Lung (tissue), 11 donors: ENCODE measurements at regions not wholly inside any gene's neighbourhood (a gene's known extent, or its start where the extent isn't known, plus 50 kb on each side); places are given as distances from the start of the nearest gene placed in this dataset.

Experiments
- ATAC-seq: fragments of 200-7000 bp; cut with Tn5 transposase; one replicate; pipeline ENCODE4 v1.9.1; 2020; ENCODE audit warnings: moderate number of reproducible peaks; ENCODE audit not compliant: insufficient read depth, low FRiP score
- DNase-seq, 3 donors: peaks; one replicate each; pipeline ENCODE4 v3.0.0-alpha.2; 2013 to 2017
- H3K27ac ChIP-seq, 2 donors: one replicate each; pipeline ENCODE4 v1.5.1; 2013; ENCODE audit warnings: mild to moderate bottlenecking in 2 of 2, moderate library complexity in 2 of 2, control low read depth in 1 of 2, inconsistent platforms in 1 of 2, low read depth in 1 of 2, low read length in 1 of 2
- H3K27me3 ChIP-seq, 3 donors: one replicate each; pipeline ENCODE4 v1.5.1; 2013; ENCODE audit warnings: low read length in 2 of 3; ENCODE audit not compliant: control insufficient read depth in 3 of 3, insufficient read depth in 3 of 3
- H3K36me3 ChIP-seq, 4 donors: one replicate each; pipeline ENCODE4 v1.5.1; 2013; ENCODE audit warnings: low read length in 4 of 4, mild to moderate bottlenecking in 1 of 4, moderate library complexity in 1 of 4; ENCODE audit not compliant: control insufficient read depth in 4 of 4, insufficient read depth in 4 of 4
- H3K4me1 ChIP-seq, 5 donors: one replicate each; pipeline ENCODE4 v1.5.1; 2013; ENCODE audit warnings: low read length in 5 of 5, mild to moderate bottlenecking in 2 of 5, moderate library complexity in 1 of 5; ENCODE audit not compliant: control insufficient read depth in 5 of 5, insufficient read depth in 5 of 5
- H3K4me3 ChIP-seq: one replicate; pipeline ENCODE4 v1.5.1; 2013; ENCODE audit warnings: mild to moderate bottlenecking, control low read depth, moderate library complexity
- H3K9ac ChIP-seq, 2 donors: one replicate each; pipeline ENCODE4 v1.5.1; 2013; ENCODE audit warnings: low read length in 2 of 2, control low read depth in 1 of 2; ENCODE audit not compliant: insufficient read depth in 1 of 2
- H3K9me3 ChIP-seq, 4 donors: one replicate each; pipeline ENCODE4 v1.5.1; 2013; ENCODE audit warnings: low read length in 3 of 4, mild to moderate bottlenecking in 1 of 4, moderate library complexity in 1 of 4; ENCODE audit not compliant: control insufficient read depth in 4 of 4, insufficient read depth in 3 of 4
- WGBS, 2 donors: extraction: QIAGEN DNeasy Blood & Tissue Kit; methylation state at CpG; one replicate each; pipeline ENCODE4 v1.1.7; 2013; 5-methylcytosine and 5-hydroxymethylcytosine counted together
- TF ChIP-seq, protein P1 (sequence below): IDR thresholded peaks from 2 replicates; pipeline ENCODE4 v1.5.1; 2012; ENCODE audit warnings: mild to moderate bottlenecking; ENCODE audit errors: control extremely low read depth, extremely low read depth
- donor health status: control.
- donor health status: control.
- donor health status: Bipolar disorder and iron deficiency.
- donor health status: healthy.
- donor health status: DM: yes; HTN: yes; CAD: no.

DNA sequence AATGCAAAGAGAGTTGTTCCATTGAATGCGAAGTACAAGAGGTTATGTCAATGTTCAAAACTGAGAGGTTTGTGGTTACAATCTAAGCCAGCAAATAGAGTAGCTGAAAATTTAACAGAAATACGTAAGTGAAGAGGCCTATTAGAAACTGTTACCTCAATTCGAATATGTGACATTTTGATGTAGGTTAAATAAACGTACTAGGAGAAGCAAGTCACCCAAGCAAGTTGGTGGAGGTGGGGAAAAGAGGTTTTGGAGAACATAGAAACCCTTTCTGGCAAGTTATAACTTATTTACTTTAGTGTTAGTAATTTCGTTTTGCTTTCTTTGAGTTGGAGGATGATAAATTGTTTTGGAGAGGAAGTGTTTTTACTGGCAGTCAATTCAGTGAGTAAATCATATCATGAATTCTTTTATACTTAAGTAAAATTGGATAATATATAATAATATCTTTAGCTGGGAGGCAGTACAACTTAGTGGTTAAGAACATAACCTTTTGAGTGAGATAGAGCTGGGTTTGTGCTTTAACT lies 91.2 kb upstream of the NAALADL2 start:
- H3K36me3 ChIP-seq = no peaks in the 10 kb centered on the region
- peaks cover 0 to 3% (median 0%) of the 10 kb centered on the region in 5 donors for H3K4me1 ChIP-seq
- H3K4me3 ChIP-seq = no peak overlapping the region
- H3K27ac ChIP-seq = no peak overlapping the region
- H3K9me3 ChIP-seq = no peaks in the 10 kb centered on the region
- H3K27me3 ChIP-seq = no peaks in the 10 kb centered on the region
- WGBS, 2 donors = 24 to 54% methylated on average over 5 of the region's 5 CpGs
- ATAC-seq (no peak), DNase-seq (peak in 1 of 3 donors; percentile 15)
- TF ChIP-seq, protein P1, sequence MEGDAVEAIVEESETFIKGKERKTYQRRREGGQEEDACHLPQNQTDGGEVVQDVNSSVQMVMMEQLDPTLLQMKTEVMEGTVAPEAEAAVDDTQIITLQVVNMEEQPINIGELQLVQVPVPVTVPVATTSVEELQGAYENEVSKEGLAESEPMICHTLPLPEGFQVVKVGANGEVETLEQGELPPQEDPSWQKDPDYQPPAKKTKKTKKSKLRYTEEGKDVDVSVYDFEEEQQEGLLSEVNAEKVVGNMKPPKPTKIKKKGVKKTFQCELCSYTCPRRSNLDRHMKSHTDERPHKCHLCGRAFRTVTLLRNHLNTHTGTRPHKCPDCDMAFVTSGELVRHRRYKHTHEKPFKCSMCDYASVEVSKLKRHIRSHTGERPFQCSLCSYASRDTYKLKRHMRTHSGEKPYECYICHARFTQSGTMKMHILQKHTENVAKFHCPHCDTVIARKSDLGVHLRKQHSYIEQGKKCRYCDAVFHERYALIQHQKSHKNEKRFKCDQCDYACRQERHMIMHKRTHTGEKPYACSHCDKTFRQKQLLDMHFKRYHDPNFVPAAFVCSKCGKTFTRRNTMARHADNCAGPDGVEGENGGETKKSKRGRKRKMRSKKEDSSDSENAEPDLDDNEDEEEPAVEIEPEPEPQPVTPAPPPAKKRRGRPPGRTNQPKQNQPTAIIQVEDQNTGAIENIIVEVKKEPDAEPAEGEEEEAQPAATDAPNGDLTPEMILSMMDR = no peak
- H3K9ac ChIP-seq = no peak overlapping the region

- Histone ChIP-seq H3K27ac (no peak overlapping the region), H3K4me1 (peaks cover 0 to 3% (median 0%) of the 10 kb centered on the region in 5 donors), H3K4me3 (no peak overlapping the region), H3K27me3 (no peaks in the 10 kb centered on the region), H3K9me3 (no peaks in the 10 kb centered on the region), H3K36me3 (no peaks in the 10 kb centered on the region), H3K9ac (no peak overlapping the region)
- TF ChIP-seq, protein P1 = no peak
- no peak for ATAC-seq
- no peak for DNase-seq
- WGBS, 2 donors = 91 to 95% methylated on average over 2 of the region's 2 CpGs
These were observed 90.0 kb upstream of the NAALADL2 start for GRCh38 chr3:174769171-174769570.

DNA sequence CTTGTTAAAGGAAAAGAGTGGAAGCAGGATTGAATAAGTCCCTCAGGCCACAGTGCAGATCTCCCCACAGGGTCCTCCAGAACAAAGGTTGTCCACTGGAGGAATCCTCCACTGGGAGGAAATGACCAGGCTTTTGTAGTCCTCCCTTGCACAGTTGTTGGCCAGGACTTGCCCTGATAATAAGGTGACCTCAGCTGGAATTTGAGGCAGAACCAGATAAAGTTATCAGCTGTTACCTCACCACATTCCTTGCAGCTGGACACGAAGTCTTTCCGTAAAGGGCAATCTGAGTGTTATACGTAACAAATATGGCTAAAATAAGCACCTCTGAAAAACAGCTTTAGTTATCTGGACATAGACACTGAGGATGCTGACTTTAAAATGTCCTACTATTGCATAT lies 83.5 kb upstream of the NAALADL2 start:
- H3K4me1 ChIP-seq = peaks cover 0 to 3% (median 0%) of the 10 kb centered on the region in 5 donors
- ATAC-seq = no peak
- 82 to 89% methylated on average over 3 of the region's 3 CpGs for WGBS, 2 donors
- DNase-seq = no peak
- no peaks in the 10 kb centered on the region for H3K9me3 ChIP-seq
- no peaks in the 10 kb centered on the region for H3K36me3 ChIP-seq
- peak overlapping the region in 1 of 2 donors; percentile 57 for H3K27ac ChIP-seq
- no peaks in the 10 kb centered on the region for H3K27me3 ChIP-seq
- no peak overlapping the region for H3K9ac ChIP-seq
- TF ChIP-seq, protein P1 = no peak
- H3K4me3 ChIP-seq = no peak overlapping the region

DNA sequence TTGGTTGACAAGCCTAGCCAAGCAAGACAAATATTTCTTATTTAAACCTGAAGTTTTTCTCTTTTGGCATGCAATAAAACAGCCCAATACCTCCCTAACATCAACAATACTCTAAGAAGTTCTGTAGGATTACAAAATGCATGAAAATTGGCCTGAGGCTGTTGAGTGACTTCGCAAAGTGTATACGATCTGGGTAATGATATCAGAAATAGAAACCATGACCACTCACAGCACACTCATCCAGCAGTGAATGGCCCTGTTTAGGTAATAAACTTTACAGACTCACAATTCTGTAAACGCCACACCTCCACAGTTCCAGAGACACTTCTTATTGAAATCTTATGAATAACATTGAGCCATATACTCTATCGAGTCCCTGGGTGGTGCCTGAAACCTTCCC lies 83.0 kb upstream of the NAALADL2 start:
- TF ChIP-seq, protein P1 = no peak
- Histone ChIP-seq H3K4me3 (no peak overlapping the region), H3K9me3 (no peaks in the 10 kb centered on the region), H3K36me3 (no peaks in the 10 kb centered on the region), H3K27me3 (no peaks in the 10 kb centered on the region), H3K4me1 (peaks cover 0 to 3% (median 0%) of the 10 kb centered on the region in 5 donors), H3K9ac (no peak overlapping the region), H3K27ac (peak overlapping the region in 1 of 2 donors; percentile 57)
- ATAC-seq (no peak), DNase-seq (no peak)
- 92 to 93% methylated on average over 4 of the region's 4 CpGs for WGBS, 2 donors
